ENCODE measurements at regions not wholly inside any gene's neighbourhood (a gene's known extent, or its start where the extent isn't known, plus 50 kb on each side); places are given as distances from the start of the nearest gene placed in this dataset.

DNA sequence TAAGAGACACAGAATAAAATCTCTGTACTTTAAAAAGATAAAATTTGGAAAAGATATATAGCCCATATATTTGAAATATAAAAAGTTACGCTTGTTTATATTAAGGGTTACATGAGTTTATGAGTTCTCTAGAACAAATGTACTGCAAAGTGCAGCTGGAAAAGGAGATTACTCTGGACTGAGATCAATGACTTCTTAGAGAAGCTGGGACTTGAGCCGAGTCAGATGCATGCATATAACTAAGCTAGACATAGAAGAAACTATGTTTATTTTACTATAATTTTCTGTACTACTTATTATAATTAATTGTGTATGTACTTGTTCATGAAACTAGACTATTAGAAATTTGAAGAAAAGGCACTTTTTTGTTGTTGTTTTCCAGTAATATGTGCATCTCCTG, 170.3 kb upstream of the NXPH2 start:
- H4K20me1 ChIP-seq (ENCODE audit: control insufficient read depth, insufficient read depth, low read length, poor library complexity, severe bottlenecking) = no peaks in the 10 kb centered on the region
- POLR2A ChIA-PET = no interaction called here
- Mint-ChIP-seq H3K9me3 (ENCODE audit: insufficient read depth) (peaks cover 3% of the 10 kb centered on the region), H3K4me1 (no peaks in the 10 kb centered on the region), H3K27ac (no peak overlapping the region), H3K4me3 (no peak overlapping the region), H3K27me3 (no peaks in the 10 kb centered on the region)
- ATAC-seq (ENCODE audit: low read depth) (no peak), DNase-seq (no peak)
- no CpG with 5 or more reads among the region's 2 CpGs for WGBS (ENCODE audit: insufficient coverage)
- no peak overlapping the region for H3K4me2 ChIP-seq (replicated peaks; ENCODE audit: low read depth, low read length, poor library complexity, severe bottlenecking)
- H3K9ac ChIP-seq (ENCODE audit: low read length) = no peak overlapping the region
- H3K4me1 ChIP-seq (ENCODE audit: control insufficient read depth in 2 of 2, insufficient read depth in 2 of 2, low read length in 2 of 2) = no peaks in the 10 kb centered on the region
- no peaks in the 10 kb centered on the region for H3K79me2 ChIP-seq (ENCODE audit: control insufficient read depth, insufficient read depth, low read length)
- no peaks in the 10 kb centered on the region for H3K27me3 ChIP-seq (replicated peaks in 1 of 4; ENCODE audit: control extremely low read depth in 1 of 4, control insufficient read depth in 3 of 4, insufficient read depth in 4 of 4, low read length in 3 of 4)
- H3K27ac ChIP-seq (ENCODE audit: low read length in 2 of 2) = no peak overlapping the region
- H3K4me3 ChIP-seq (ENCODE audit: control extremely low read depth in 1 of 5, extremely low read depth in 1 of 5, insufficient read depth in 1 of 5, low read depth in 2 of 5, low read length in 4 of 5) = no peak overlapping the region
- H2AFZ ChIP-seq (ENCODE audit: insufficient read depth, low read depth, low read length, poor library complexity, severe bottlenecking) = no peak overlapping the region
- H3K9me3 ChIP-seq (ENCODE audit: control extremely low read depth in 1 of 3, control insufficient read depth in 2 of 3, insufficient read depth in 1 of 3, low read length in 2 of 3) = peaks cover 0 to 5% (median 0%) of the 10 kb centered on the region in 3 donors
- H3K36me3 ChIP-seq (replicated peaks in 1 of 2; ENCODE audit: control extremely low read depth in 1 of 2, control insufficient read depth in 1 of 2, extremely low read depth in 1 of 2, insufficient read depth in 2 of 2, low read length in 1 of 2) = no peaks in the 10 kb centered on the region
- TF ChIP-seq, protein P1, sequence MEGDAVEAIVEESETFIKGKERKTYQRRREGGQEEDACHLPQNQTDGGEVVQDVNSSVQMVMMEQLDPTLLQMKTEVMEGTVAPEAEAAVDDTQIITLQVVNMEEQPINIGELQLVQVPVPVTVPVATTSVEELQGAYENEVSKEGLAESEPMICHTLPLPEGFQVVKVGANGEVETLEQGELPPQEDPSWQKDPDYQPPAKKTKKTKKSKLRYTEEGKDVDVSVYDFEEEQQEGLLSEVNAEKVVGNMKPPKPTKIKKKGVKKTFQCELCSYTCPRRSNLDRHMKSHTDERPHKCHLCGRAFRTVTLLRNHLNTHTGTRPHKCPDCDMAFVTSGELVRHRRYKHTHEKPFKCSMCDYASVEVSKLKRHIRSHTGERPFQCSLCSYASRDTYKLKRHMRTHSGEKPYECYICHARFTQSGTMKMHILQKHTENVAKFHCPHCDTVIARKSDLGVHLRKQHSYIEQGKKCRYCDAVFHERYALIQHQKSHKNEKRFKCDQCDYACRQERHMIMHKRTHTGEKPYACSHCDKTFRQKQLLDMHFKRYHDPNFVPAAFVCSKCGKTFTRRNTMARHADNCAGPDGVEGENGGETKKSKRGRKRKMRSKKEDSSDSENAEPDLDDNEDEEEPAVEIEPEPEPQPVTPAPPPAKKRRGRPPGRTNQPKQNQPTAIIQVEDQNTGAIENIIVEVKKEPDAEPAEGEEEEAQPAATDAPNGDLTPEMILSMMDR (IDR thresholded peaks at IDR 0.05) = no peak
- no peak for TF ChIP-seq EZH2 (IDR thresholded peaks at IDR 0.05; ENCODE audit: borderline replicate concordance, insufficient read depth, low read depth, low read length, poor library complexity, severe bottlenecking)
- intact Hi-C loops (cut with micrococcal nuclease) = no loop called here
- CTCF ChIA-PET = no interaction called here

DNA sequence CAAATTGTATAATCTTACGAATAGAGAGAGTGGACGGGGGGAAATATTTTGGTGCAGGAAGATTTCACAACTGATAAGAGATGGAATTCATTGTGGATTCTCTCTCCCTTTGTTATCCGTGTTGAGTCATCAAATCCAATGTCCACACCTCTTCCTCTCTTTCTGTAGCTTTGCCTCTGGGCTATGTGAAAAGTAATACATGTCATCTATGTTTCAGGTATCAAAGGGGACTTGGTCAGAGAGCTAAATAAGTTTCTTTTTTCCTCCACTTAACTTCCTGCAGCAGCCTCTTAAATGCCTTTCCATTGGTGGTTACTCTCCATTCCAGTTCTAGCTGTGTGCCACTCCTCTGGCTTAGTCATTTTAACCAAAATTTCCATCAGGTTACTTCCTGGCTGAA, 169.3 kb upstream of the NXPH2 start:
- peaks cover 0 to 2% (median 0%) of the 10 kb centered on the region in 3 donors for H3K9me3 ChIP-seq (ENCODE audit: control extremely low read depth in 1 of 3, control insufficient read depth in 2 of 3, insufficient read depth in 1 of 3, low read length in 2 of 3)
- no peak overlapping the region for H3K4me2 ChIP-seq (replicated peaks; ENCODE audit: low read depth, low read length, poor library complexity, severe bottlenecking)
- H3K4me3 Mint-ChIP-seq = no peak overlapping the region
- DNase-seq = no peak
- H3K4me1 ChIP-seq (ENCODE audit: control insufficient read depth in 2 of 2, insufficient read depth in 2 of 2, low read length in 2 of 2) = no peaks in the 10 kb centered on the region
- H3K27me3 ChIP-seq (replicated peaks in 1 of 4; ENCODE audit: control extremely low read depth in 1 of 4, control insufficient read depth in 3 of 4, insufficient read depth in 4 of 4, low read length in 3 of 4) = no peaks in the 10 kb centered on the region
- no peaks in the 10 kb centered on the region for H4K20me1 ChIP-seq (ENCODE audit: control insufficient read depth, insufficient read depth, low read length, poor library complexity, severe bottlenecking)
- no peaks in the 10 kb centered on the region for H3K9me3 Mint-ChIP-seq (ENCODE audit: insufficient read depth)
- ChIA-PET CTCF (no interaction called here), POLR2A (no interaction called here)
- no peak overlapping the region for H3K4me3 ChIP-seq (ENCODE audit: control extremely low read depth in 1 of 5, extremely low read depth in 1 of 5, insufficient read depth in 1 of 5, low read depth in 2 of 5, low read length in 4 of 5)
- no peaks in the 10 kb centered on the region for H3K79me2 ChIP-seq (ENCODE audit: control insufficient read depth, insufficient read depth, low read length)
- intact Hi-C loops (cut with micrococcal nuclease) = no loop called here
- TF ChIP-seq, protein P1 (IDR thresholded peaks at IDR 0.05) = no peak
- TF ChIP-seq EZH2 (IDR thresholded peaks at IDR 0.05; ENCODE audit: borderline replicate concordance, insufficient read depth, low read depth, low read length, poor library complexity, severe bottlenecking) = no peak
- H3K9ac ChIP-seq (ENCODE audit: low read length) = no peak overlapping the region
- no CpG with 5 or more reads among the region's 3 CpGs for WGBS (ENCODE audit: insufficient coverage)
- H3K27me3 Mint-ChIP-seq = no peaks in the 10 kb centered on the region
- no peaks in the 10 kb centered on the region for H3K4me1 Mint-ChIP-seq
- H3K36me3 ChIP-seq (replicated peaks in 1 of 2; ENCODE audit: control extremely low read depth in 1 of 2, control insufficient read depth in 1 of 2, extremely low read depth in 1 of 2, insufficient read depth in 2 of 2, low read length in 1 of 2) = no peaks in the 10 kb centered on the region
- H3K27ac Mint-ChIP-seq = no peak overlapping the region
- no peak for ATAC-seq (ENCODE audit: low read depth)
- H3K27ac ChIP-seq (ENCODE audit: low read length in 2 of 2) = no peak overlapping the region
- no peak overlapping the region for H2AFZ ChIP-seq (ENCODE audit: insufficient read depth, low read depth, low read length, poor library complexity, severe bottlenecking)

All from B cell (primary cell).